ENCODE measurements at regions not wholly inside any gene's neighbourhood (a gene's known extent, or its start where the extent isn't known, plus 50 kb on each side); places are given as distances from the start of the nearest gene placed in this dataset.
A peak's percentile ranks its signal among the peaks of the same experiment; 100 is the strongest.

- Mint-ChIP-seq H3K27ac (no peak overlapping the region), H3K4me1 (ENCODE audit: low read depth) (no peaks in the 10 kb centered on the region), H3K36me3 (ENCODE audit: insufficient read depth) (no peaks in the 10 kb centered on the region), H3K9me3 (ENCODE audit: low read depth) (peaks cover 3% of the 10 kb centered on the region), H3K27me3 (peaks cover 9% of the 10 kb centered on the region), H3K4me3 (ENCODE audit: low read depth) (no peak overlapping the region)
- no peak for DNase-seq (ENCODE audit: low spot score, unreplicated experiment)
- TF ChIP-seq, protein P1, sequence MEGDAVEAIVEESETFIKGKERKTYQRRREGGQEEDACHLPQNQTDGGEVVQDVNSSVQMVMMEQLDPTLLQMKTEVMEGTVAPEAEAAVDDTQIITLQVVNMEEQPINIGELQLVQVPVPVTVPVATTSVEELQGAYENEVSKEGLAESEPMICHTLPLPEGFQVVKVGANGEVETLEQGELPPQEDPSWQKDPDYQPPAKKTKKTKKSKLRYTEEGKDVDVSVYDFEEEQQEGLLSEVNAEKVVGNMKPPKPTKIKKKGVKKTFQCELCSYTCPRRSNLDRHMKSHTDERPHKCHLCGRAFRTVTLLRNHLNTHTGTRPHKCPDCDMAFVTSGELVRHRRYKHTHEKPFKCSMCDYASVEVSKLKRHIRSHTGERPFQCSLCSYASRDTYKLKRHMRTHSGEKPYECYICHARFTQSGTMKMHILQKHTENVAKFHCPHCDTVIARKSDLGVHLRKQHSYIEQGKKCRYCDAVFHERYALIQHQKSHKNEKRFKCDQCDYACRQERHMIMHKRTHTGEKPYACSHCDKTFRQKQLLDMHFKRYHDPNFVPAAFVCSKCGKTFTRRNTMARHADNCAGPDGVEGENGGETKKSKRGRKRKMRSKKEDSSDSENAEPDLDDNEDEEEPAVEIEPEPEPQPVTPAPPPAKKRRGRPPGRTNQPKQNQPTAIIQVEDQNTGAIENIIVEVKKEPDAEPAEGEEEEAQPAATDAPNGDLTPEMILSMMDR (IDR thresholded peaks at IDR 0.05; ENCODE audit: unreplicated experiment) = no peak
Measured at GRCh38 chr20:52321396-52321795, 129.8 kb upstream of the ZFP64 start.

- H3K27me3 Mint-ChIP-seq = peaks cover 4% of the 10 kb centered on the region
- no peak overlapping the region for H3K27ac Mint-ChIP-seq
- H3K36me3 Mint-ChIP-seq (ENCODE audit: insufficient read depth) = peaks cover 2% of the 10 kb centered on the region
- H3K4me1 Mint-ChIP-seq (ENCODE audit: low read depth) = peaks cover 1% of the 10 kb centered on the region
- no peak for DNase-seq (ENCODE audit: low spot score, unreplicated experiment)
- TF ChIP-seq, protein P1 (IDR thresholded peaks at IDR 0.05; ENCODE audit: unreplicated experiment) = no peak
- no peak overlapping the region for H3K4me3 Mint-ChIP-seq (ENCODE audit: low read depth)
- H3K9me3 Mint-ChIP-seq (ENCODE audit: low read depth) = peaks cover 5% of the 10 kb centered on the region
Measured at GRCh38 chr20:52318651-52319050, 127.1 kb upstream of the ZFP64 start.

DNA sequence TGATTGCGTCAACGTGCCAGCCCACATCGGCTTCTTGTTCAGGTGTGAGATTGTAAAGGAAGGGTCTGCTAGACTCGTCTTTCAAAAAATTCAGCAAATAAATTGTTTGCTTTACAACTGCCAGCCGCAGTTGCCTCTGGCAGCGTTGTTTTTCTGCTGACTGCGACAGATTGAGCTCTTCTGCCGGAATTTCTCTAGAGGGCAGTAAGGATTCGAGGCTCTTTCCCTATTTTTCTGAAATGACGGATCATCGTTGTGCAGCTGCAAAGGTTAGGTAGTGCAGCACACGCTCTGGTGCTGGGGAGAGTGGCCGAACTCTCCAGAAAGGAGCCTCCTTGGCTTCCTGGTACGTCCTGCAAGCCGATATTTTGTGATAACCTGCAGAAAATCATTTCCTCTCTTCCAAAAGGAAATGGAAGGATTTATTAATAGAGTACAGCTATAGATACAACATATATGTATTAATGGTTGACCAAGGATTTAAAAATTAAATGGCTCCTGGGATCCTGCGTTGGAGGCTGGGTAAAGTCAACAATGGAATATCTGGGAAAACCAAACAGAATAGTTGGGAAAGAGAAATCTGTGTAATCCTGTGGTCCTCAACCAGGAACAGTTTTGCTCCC is 121.9 kb upstream of the ZFP64 start:
- peaks cover 2% of the 10 kb centered on the region for H3K36me3 Mint-ChIP-seq (ENCODE audit: insufficient read depth)
- H3K27ac Mint-ChIP-seq = no peak overlapping the region
- H3K4me3 Mint-ChIP-seq (ENCODE audit: low read depth) = no peak overlapping the region
- peaks cover 9% of the 10 kb centered on the region for H3K4me1 Mint-ChIP-seq (ENCODE audit: low read depth)
- H3K27me3 Mint-ChIP-seq = peaks cover 11% of the 10 kb centered on the region
- H3K9me3 Mint-ChIP-seq (ENCODE audit: low read depth) = peaks cover 5% of the 10 kb centered on the region
- TF ChIP-seq, protein P1 (IDR thresholded peaks at IDR 0.05; ENCODE audit: unreplicated experiment) = peak; percentile 58
- no peak for DNase-seq (ENCODE audit: low spot score, unreplicated experiment)

- DNase-seq (ENCODE audit: low spot score, unreplicated experiment) = peak; percentile 27
- peaks cover 5% of the 10 kb centered on the region for H3K9me3 Mint-ChIP-seq (ENCODE audit: low read depth)
- peaks cover 2% of the 10 kb centered on the region for H3K36me3 Mint-ChIP-seq (ENCODE audit: insufficient read depth)
- peaks cover 9% of the 10 kb centered on the region for H3K4me1 Mint-ChIP-seq (ENCODE audit: low read depth)
- no peak overlapping the region for H3K4me3 Mint-ChIP-seq (ENCODE audit: low read depth)
- TF ChIP-seq, protein P1 (IDR thresholded peaks at IDR 0.05; ENCODE audit: unreplicated experiment) = peak; percentile 88
- H3K27ac Mint-ChIP-seq = no peak overlapping the region
- H3K27me3 Mint-ChIP-seq = peaks cover 11% of the 10 kb centered on the region
Measured at GRCh38 chr20:52312132-52312729, 120.7 kb upstream of the ZFP64 start.

DNA sequence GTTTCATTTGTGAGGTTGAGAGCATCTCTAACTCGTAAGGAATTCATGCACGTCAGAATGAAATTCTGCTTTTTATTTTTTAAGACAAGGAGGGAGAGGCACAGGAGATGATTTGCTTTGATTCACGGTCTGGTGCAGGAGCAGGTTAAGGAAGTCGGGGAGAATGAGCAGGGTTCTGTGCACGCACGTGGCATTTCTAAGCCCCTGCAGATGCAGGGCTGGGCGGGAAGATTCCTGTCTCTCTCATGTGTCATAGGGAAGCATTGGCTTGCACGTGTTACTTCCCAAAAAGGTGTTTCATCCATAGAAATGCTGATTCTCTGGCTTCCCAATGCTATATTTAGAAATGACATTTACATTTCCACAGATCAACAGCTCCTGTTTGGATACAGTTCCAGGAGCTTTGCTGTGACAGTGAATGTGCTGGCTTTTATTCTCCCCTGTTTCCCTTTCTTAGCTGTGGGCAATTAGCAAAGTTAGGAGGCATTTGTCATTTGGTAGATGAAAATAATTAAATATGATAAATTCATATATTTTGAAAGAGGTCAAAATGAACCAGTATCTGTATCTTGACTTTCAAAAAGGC is 119.7 kb upstream of the ZFP64 start:
- Mint-ChIP-seq H3K4me1 (ENCODE audit: low read depth) (peaks cover 9% of the 10 kb centered on the region), H3K4me3 (ENCODE audit: low read depth) (no peak overlapping the region), H3K9me3 (ENCODE audit: low read depth) (peaks cover 2% of the 10 kb centered on the region), H3K36me3 (ENCODE audit: insufficient read depth) (peaks cover 2% of the 10 kb centered on the region), H3K27ac (no peak overlapping the region), H3K27me3 (peaks cover 11% of the 10 kb centered on the region)
- TF ChIP-seq, protein P1 (IDR thresholded peaks at IDR 0.05; ENCODE audit: unreplicated experiment) = no peak
- no peak for DNase-seq (ENCODE audit: low spot score, unreplicated experiment)
